D341Med (cell line): ENCODE measurements at regions not wholly inside any gene's neighbourhood (a gene's known extent, or its start where the extent isn't known, plus 50 kb on each side); places are given as distances from the start of the nearest gene placed in this dataset.
"Not testable (repeated sequence)": the region's sequence is repeated elsewhere in the genome, so short reads cannot be mapped to it uniquely, and the experiment has no call there.

Experiments used
- DNase-seq: peaks from one replicate; pipeline ENCODE4 v3.0.0; 2012; ENCODE audit warnings: low spot score

DNA sequence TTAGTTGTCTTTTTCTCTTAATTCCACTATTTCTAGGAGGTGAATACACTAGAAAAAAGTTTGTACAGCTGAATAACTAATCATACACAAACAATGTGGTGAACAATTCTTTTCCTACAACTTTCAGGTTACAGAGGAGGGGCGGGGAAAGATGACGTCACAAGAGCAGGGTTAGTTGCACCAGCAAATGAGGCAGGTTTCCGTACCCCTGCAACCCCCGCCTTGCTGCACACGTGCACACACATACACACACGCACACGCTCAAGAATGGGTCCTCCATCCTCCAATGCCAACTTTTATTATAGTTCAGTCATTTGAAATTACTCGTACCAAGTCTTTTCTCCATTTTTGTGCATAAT is 122.8 kb downstream of the ARL4C start:
- DNase-seq = no peak

DNA sequence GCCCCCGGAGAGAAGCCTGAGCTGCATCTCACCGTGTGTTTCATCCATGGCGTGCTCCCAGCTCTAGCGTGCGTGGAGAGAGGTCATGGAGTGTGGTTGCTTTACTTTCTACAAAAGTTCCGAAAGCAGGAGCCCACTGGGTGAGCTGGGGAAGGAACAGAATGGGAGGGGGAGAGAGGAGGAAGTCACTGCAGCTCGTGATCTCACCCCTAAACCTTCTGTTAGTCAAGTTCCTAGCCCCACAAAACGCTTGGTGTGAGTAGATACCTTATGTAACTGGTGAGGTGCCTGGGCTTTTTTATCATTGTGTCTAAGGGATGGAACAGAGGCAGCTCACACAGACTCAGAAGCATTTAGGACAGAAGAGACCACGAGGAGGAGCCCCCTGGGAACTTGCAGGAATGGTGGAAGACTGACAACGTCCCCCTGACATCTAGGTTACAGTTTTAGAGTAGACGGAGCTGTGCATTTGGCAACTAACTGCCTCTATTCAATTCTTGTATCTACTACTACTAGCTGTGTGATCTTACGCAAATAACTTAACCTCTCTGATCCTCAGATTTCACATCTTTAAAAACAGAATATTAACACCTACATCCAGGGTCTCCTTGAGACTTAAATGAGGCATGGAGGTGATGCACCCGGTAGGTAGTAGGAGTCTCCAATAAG is 123.3 kb downstream of the ARL4C start:
- no peak for DNase-seq

DNA sequence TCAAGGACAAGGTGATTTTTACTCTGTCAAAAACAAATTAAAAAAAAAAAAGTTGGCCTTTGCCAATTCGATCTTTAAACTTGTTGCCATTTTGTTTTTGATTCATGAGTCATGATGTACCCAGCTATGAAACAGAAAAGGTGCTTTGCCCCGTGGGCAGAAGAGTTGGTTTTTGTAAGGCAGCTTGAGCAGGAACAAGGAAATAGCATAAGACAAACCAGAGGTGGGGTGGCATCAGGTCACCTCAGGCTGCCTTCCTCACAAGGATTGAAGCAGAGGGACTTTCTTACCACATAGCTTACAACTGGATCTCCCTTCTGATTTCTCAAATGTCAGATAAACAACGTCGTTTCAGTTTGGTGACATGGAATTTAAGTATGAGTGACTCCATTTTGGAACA is 123.8 kb downstream of the ARL4C start:
- no peak for DNase-seq

DNA sequence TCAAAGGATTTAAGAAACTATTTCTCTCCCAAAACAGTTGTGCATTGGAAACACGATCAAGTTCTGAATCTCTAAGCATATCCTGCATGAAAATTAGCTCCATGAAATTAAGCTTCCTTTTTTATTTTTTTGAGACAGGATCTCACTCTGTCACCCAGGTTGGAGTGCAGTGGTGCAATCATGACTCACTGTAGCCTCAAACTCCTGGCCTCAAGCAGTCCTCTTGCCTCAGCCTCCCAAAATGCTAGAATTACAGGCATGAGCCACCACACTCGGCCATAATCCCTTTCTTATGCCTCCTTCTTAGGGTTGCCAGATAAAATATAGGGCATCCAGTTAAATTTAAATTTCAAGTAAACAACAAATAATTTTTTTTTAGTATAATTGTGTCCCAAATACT is 124.4 kb downstream of the ARL4C start:
- no peak for DNase-seq

DNA sequence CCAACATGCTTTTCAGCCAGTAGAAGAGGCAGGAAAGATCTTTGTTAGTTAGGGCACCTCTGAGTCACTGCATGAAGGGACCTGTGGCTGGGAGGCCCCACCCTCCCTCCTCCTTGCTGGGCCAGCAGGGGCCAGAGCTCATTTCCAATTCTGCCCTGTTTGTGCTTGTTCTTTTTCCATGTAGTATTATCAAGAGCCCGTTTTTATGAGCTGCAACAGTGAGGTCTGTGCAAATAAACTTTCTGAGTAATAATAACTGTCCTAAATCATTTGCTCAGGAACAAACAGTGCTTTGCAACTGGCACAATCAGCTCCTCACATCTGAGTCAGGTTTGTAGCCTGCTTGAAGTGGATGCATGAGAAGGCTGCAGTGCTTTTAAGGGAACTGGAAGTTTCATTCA is 128.0 kb downstream of the ARL4C start:
- no peak for DNase-seq

DNA sequence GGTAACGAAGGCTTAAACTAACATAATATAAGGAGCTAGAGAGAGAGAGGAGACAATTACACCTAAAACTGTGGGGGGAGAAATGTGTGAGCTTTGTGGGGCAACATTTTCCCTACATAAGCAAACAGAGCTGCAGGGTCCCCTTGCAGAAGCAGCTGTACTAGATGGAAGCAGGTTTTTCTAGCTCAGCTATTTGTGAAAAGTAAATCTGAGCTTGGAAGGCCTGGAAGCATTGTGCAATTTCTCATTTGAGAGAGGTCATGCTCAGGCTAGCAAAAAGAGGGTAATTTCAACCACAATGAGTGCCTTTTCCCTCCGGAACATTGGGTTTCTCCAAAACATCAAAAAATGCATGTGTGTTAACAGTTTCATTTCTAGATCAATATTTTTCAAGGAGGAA is 130.0 kb downstream of the ARL4C start:
- no peak for DNase-seq

DNA sequence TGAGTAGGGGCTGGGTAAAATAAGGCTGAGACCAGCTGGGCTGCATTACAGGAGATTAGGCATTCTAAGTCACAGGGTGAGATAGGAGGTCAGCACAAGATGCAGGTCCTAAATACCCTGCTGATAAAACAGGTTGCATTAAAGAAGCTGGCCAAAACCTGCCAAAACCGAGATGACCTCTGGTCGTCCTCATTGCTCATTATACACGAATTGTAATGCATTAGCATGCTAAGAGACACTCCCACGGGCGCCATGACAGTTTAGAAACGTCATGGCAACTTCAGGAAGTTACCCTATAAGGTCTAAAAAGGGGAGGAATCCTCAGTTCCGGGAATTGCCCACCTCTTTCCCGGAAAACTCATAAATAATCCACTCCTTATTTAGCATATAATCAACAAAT is 132.2 kb downstream of the ARL4C start:
- no peak for DNase-seq

DNA sequence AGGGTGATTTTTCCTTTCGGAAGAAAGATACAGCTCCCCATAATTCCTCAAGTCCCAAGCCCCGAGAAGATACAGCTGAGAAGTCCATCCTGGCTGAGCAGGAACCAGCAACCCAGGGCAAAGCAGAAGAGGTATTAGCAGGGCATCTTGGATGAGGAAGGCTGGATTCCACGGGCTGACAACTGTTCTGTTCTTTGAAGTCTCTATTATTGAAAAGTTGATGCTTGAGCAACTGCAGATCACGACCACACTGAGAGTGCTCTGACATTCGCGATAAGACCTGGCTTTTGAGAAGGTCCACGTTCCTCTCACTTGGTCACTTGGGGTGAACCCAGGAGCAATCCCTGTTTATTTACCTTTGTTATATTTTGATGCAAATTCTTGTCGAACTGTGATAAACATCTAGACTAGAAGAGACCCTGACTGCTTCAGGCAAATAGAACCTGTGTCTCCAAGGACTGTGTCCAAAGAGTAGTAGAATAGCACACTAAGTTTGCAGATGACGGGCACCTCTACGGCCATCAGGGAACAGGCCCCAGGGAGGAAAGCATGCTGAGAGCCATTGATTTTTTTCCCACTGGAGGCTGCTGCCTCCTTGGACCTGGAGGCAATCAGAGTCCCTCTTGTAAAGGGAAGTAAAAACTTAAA is 133.1 kb downstream of the ARL4C start:
- DNase-seq = no peak

DNA sequence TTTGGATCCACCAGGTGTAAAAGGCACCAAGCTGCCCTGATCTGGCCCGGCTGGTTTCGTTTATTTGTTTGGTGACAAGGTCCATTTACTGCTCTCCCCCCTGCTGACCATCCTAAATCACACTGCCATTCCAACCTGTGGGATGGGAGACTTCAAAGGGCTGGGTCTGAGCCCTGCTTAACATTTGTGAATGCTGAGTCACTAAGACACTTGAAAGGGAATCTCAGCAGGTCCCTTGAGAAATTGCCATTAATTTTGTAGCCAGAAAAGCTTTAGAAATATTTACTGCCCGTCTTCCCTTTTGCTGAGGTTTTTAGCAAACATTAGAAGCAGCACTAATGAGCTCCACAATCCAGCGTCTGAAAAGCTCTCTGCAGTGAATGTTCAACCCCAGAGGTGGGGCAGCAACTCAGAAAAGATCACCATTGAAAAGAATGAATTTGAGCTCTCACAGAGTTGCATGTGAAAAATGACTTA is 133.8 kb downstream of the ARL4C start:
- no peak for DNase-seq

DNA sequence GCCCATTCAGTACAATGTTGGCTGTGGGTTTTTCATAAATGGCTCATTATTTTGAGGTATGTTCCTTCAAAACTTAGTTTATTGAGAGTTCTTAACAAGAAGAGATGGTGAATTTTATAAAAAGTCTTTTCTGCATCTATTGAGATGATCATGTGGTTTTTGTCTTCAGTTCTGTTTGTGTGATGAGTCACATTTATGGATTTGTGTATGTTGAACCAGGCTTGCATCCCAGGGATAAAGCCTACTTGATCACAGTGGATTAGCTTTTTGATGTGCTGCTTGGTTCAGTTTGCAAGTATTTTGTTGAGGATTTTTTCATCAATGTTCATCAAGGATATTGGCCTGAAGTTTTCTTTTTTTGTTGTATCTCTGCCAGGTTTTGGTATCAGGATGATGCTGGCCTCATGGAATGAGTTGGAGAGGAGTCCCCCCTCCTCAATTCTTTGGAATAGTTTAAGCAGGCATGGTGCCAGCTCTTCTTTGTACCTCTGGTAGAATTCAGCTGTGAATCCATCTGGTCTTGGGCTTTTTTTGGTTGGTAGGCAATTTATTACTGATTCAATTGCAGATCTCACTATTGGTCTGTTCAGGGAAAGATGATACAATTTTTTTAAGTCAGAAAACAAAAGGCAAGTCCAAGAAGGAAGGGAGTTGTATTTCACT is 136.4 kb downstream of the ARL4C start:
- not testable (repeated sequence) for DNase-seq

DNA sequence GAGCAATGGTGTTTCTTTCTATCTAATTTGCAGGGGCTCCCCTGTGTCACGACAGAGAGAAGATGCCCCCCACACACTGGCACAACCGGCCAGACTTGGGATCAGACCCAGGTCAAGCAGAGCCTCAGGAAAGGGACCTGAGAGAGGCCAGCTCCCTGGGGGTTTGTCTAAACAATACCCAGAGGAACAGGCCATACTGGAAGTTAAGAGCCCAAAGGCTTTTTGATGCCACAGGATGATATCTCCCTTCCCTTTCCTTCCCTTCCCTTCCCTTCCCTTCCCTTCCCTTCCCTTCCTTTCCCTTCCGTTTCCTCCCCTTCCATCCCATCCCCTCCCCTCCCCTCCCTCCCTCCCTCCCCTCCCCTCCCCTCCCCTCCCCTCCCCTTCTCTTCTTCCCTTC is 139.2 kb downstream of the ARL4C start:
- DNase-seq = no peak

DNA sequence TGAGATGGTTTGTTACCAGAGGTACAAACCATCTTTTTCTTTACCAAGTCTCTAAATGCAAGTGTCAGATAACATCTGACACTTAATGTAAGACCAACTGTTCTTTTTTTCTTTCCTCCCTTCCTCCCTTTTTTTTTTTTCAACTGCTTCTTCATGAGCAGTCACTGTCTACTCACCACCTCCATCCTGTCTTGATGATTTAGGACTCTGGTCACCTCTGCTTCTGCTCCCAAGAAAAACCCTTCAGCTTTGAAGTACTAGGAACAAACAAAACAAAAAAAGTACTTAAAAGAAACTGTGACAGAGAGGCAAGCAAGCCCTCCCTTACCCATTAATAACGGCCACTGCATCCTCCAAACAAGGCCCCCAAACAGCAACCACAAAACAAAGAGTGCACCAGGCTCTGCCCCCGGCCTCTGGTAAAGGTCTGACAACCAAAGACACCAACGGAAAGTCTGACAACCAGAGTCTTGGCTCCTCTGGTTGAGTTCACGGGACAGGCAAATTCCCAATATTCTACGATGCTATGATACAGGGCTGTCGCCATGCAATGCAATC is 141.0 kb downstream of the ARL4C start:
- DNase-seq = no peak

DNA sequence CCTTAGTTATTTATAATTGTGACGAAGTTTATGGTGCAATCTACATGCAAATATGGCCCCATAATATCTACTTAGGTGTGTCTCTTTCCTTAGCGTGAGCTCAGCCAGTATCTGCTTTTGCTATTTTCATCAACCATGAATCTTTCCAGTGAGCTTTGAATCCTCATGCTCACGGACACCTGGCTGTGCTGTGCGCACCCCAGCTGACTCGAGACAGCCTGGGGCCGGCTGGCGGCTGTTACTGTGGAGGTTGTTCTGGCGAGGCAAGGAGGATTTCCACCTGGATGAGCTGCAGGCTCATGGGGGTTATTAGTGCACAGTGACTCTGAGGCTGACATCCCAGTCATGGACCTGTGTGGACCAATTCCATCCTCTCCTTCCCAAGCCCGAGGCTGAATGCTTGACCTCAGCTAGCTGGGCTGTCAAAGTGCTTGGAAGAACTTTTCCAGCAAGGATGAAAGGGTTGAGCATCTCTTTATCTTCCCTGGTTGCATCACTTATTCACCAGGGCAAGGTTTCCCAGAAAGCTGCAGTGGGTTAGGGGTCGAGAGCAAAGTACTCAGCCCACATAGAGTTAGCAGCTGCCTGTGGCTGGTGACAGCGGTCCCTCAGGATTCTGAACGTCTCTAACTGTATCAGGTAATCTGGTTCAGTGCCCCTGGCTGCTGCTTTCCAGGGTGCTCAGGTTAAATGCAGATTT is 141.7 kb downstream of the ARL4C start:
- no peak for DNase-seq

DNA sequence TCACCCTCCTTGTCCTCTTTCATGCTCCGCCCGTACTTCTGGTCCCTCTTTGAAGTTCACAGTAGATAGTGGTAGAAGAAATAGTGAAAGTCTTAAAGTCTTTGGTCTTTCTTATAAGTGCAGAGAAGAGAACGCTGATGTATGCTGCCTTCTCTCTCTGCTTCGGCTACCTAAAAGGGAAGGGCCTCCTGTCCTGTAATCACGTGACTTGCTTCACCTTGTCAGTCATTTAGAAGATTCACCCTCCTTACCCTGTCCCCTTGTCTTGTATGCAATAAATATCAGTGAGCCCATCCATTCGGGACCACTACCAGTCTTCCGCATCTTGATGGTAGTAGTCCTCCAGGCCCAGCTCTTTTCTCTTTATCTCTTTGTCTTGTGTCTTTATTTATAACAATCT is 144.6 kb downstream of the ARL4C start:
- DNase-seq = no peak

DNA sequence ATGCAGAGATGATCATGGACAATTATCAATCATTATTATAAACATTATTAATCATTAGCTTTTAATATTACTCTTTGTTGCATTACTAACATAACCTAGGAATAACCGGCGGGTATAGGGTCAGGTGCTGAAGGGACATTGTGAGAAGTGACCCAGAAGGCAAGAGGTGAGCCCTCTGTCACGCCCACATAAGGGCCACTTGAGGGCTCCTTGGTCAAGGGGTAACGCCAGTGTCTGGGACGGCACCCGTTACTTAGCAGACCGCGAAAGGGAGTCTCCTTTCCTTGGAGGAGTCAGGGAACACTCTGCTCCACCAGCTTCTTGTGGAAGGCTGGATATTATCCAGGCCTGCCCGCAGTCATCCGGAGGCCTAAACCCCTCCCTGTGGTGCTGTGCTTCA is 145.0 kb downstream of the ARL4C start:
- DNase-seq = not testable (repeated sequence)

DNA sequence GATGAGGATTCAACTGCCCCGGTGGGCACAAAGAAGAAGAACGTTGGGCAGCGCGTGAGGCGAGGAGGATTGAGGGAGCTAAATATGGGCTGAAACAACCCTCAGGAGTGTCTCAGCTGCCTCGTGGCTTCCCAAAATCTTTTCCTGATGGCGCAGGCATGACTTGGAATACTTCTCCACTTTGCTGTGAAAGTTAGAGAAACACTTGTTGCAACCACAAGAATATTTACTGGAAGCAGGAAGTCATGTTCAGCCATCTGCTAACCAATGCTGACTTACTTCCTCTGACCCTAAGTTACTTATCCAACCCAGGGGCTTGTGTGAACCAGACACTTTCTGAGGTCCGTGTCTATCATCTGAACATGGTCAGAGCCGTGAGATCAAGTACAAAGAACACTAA is 148.8 kb downstream of the ARL4C start:
- DNase-seq = no peak

DNA sequence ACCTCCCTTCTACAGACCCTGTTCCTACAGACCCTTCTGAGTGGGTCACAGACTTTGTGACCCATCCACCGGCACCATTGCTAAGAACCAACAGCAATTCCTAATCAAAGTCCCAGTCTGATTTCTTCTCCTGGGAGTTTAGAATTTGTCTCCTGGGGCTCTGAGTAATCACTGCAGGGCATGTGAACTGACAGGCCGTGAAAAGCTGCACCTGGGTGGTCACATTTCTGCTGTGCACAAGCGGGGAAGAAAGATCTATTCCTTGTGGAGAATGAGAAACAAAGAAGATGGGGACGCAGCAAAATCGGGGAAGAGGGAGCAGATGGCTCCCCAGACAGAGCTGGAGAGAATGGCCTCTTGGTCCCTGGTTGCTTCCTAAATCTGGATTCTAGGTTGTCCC is 151.0 kb downstream of the ARL4C start:
- no peak for DNase-seq

DNA sequence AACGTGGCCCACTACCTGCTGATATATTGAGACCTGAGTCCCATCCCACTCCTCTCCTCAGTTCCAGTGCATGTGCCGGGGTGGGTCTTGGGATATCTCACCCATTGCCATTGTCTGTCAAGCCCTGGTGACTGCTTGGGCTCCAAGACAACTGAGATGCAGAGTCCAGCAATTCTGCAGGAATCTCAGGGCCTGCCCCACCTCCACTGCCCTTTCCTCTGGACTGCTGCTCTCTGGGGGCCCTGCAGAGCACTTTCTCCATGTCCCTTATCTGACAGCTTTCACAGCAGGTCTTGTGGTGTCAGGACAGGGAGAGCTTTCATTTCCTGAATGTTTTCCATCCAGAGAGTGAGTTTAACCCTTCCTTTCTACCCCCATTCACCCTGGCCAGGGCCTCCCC is 152.9 kb downstream of the ARL4C start:
- no peak for DNase-seq

DNA sequence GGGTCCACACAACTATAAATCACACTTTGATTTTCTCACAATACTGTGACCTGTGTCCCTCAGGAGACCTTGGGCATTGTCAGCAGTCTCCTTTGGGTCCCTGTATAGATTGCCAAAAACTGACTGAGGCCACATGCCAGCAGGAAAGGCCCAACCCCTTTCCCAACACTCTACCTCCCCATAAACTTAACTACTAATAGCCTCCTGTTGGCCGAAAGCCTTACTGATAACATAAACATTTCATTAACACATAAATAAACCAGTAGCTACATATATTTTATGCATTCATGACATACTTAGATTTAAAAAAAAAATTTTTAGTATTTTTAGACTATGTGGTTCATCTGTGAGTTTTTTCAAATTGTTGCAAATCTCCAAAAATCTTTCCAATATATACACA is 153.5 kb downstream of the ARL4C start:
- DNase-seq = no peak

DNA sequence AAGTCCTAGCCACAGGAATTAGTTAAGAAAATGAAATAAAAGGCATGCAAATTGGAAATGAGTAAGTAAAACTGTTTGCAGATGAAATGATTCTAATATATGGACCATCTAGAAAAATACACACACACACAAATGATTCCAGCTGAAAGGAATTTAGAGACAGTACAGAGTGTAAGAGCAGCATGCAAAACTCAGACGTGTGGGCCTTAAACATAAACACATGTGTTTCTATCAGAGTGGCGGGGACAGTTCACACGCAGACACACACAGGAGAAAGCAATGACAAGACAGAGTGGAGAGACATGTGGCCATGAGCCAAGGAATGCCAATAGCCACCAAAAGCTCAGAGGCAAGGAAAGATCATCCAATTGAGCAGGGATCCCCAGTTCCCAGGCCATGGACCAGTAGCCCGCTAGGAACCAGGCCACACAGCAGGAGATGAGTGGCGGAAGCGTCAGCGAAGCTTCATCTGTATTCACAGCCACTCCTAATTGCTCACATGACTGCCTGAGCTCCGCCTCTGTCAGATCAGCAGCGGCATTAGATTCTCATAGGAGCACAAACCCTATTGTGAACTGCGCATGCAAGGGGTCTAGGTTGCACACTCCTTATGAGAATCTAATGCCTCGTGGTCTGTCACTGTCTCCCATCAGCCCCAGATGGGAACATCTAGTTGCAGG is 155.4 kb downstream of the ARL4C start:
- no peak for DNase-seq

DNA sequence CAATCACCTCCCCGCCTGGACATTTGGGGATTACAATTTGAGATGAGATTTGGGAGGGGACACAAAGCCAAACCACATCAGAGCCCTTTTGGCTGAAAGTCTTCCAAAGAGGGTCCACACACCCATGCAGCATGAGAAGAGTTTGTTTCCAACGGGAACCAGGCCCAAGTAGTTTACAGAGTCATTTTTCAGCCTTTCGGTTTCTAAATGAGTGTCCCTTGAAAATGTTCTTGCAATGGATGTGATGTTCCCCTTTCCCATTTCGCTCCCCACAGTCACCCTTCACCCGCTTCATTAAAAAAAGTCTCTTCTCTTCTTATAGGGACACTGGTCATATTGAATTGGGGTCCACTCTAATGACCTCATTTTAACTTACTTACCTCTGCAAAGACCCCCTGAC is 157.4 kb downstream of the ARL4C start:
- no peak for DNase-seq

DNA sequence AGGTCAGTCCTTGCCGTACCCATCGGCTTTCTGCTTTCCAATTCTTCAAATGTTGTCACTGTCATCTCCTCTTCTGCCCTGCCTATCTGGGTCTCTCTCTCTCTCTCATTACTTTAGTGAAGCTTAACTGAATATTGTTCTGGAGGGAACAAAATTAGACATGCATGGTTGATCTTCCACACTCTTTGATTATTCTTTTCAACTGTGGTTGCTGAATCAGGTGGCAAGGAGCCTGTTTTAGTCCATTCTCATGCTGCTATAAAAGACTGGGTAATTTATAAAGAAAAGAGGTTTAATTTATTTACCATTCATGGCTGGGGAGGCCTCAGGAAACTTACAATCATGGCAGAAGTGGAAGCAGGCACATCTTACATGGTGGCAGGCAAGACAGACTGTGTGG is 157.9 kb downstream of the ARL4C start:
- DNase-seq = no peak
